Spleen (tissue), 11 donors: ENCODE measurements at regions not wholly inside any gene's neighbourhood (a gene's known extent, or its start where the extent isn't known, plus 50 kb on each side); places are given as distances from the start of the nearest gene placed in this dataset.

Experiments used
- DNase-seq: peaks from one replicate; pipeline ENCODE4 v3.0.0-alpha.2; 2020
- H3K27ac ChIP-seq, 8 donors: fragments of 200-600 bp; sonication (generic) in 7 of 8; 1 replicate in 4 of 8; 2 replicates in 4 of 8; pipeline versions ENCODE4 v1.5.0 to v1.8.0; 2016 to 2021; ENCODE audit warnings: inconsistent platforms in 4 of 8, mild to moderate bottlenecking in 4 of 8, moderate library complexity in 1 of 8
- H3K27me3 ChIP-seq, 7 donors: fragments of 200-600 bp; sonication (generic) in 6 of 7; replicated peaks in 1 of 7; 1 replicate in 4 of 7; 2 replicates in 3 of 7; pipeline versions ENCODE4 v1.5.0 to v1.8.0; 2016 to 2021; ENCODE audit warnings: inconsistent platforms in 3 of 7, mild to moderate bottlenecking in 1 of 7
- H3K36me3 ChIP-seq, 6 donors: fragments of 200-600 bp; sonication (generic) in 5 of 6; 1 replicate in 4 of 6; 2 replicates in 2 of 6; pipeline versions ENCODE4 v1.5.0 to v1.8.0; 2016 to 2021; ENCODE audit warnings: inconsistent platforms in 2 of 6
- H3K4me1 ChIP-seq, 6 donors: fragments of 200-600 bp; sonication (generic) in 5 of 6; 1 replicate in 3 of 6; 2 replicates in 3 of 6; pipeline versions ENCODE4 v1.5.0 to v1.8.0; 2016 to 2021; ENCODE audit warnings: inconsistent platforms in 3 of 6
- H3K4me3 ChIP-seq, 8 donors: fragments of 200-600 bp; sonication (generic) in 7 of 8; 1 replicate in 4 of 8; 2 replicates in 4 of 8; pipeline versions ENCODE4 v1.5.0 to v1.8.0; 2016 to 2021; ENCODE audit warnings: inconsistent platforms in 4 of 8, mild to moderate bottlenecking in 4 of 8, moderate library complexity in 2 of 8
- H3K9me3 ChIP-seq, 8 donors: fragments of 200-600 bp; sonication (generic) in 7 of 8; 1 replicate in 4 of 8; 2 replicates in 4 of 8; pipeline versions ENCODE4 v1.5.0 to v1.8.0; 2016 to 2021; ENCODE audit warnings: inconsistent platforms in 4 of 8
- CTCF ChIP-seq, 11 experiments: fragments of 200-600 bp in 7 of 11; fragments of 450-650 bp in 4 of 11; sonication (generic) in 4 of 11; IDR thresholded peaks in 8 of 11; conservative IDR thresholded peaks in 3 of 11; 1 replicate in 7 of 11; 2 replicates in 4 of 11; pipeline versions ENCODE4 v1.4.0 to v1.8.0; 2016 to 2021; ENCODE audit warnings: antibody characterized with exemption in 11 of 11, inconsistent platforms in 4 of 11, mild to moderate bottlenecking in 1 of 11
- POLR2A ChIP-seq, 3 donors: fragments of 450-650 bp; IDR thresholded peaks; one replicate each; pipeline ENCODE4 v1.5.1; 2017; ENCODE audit warnings: antibody characterized with exemption in 3 of 3, mild to moderate bottlenecking in 1 of 3
- POLR2AphosphoS5 ChIP-seq, 3 donors: sonication (generic); formaldehyde crosslinking; IDR thresholded peaks; one replicate each; pipeline ENCODE4 v1.5.1; 2017; ENCODE audit warnings: antibody characterized with exemption in 3 of 3
- WGBS, 5 donors: extraction: QIAGEN DNeasy Blood & Tissue Kit in 3 of 5; methylation state at CpG; one replicate each; pipeline versions ENCODE4 v1.1.5 to v1.1.7; 2013 to 2018; 5-methylcytosine and 5-hydroxymethylcytosine counted together
- intact Hi-C: fragments of 100-400 bp; cut with DNase I; formaldehyde crosslinking; loops from one replicate; pipeline ENCODE4 v1.15.0; 2023; ENCODE audit warnings: low total_unique reads
- donor health status: healthy with polysubstance abuse.
- donor health status: DM: no; HTN: no; CAD: no; lungs with moderate emphysema.
- donor health status: DM: no; HTN: no; CAD: no.
- donor health status: Bipolar disorder and iron deficiency.
- donor health status: healthy.
- donor health status: DM: no; HTN: no; CAD: no.
- donor health status: DM: yes; HTN: yes; CAD: no.

DNA sequence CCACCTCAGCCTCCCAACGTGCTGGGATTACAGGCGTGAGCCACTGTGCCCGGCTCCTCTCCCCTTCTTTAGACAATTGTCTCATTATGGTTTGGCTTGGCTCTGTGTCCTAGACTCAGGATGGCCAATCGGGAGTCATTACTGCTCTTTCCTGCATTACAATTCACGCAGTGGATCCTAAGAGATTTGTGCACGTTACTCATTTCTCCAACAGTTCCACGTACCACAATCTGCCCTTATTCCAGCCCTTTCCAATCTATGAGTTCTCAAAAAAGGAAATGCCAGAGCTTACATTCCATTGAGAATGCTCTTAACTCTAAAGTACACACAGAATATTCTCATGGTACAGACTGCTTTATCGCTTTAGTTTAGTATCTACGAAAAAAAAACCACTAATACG, 357.0 kb downstream of the GPATCH2 start:
- Histone ChIP-seq H3K9me3 (no peaks in the 10 kb centered on the region), H3K4me1 (no peaks in the 10 kb centered on the region), H3K27me3 (no peaks in the 10 kb centered on the region), H3K36me3 (no peaks in the 10 kb centered on the region), H3K4me3 (no peak overlapping the region), H3K27ac (no peak overlapping the region)
- intact Hi-C loops, result no loop called here
- WGBS, 5 donors, result 79 to 93% (median 85%) methylated on average over 10 of the region's 10 CpGs
- DNase-seq, result no peak
- TF ChIP-seq POLR2AphosphoS5 (IDR thresholded peaks at IDR 0.05) (no peak), CTCF (IDR thresholded peaks at IDR 0.05 in 8 of 11, conservative IDR thresholded peaks at IDR 0.05 in 3 of 11) (no peak), POLR2A (IDR thresholded peaks at IDR 0.05) (no peak)

GRCh38 chr1:217272385-217272784, 358.5 kb downstream of the GPATCH2 start:
- H3K27ac ChIP-seq, result no peak overlapping the region
- no peak for DNase-seq
- intact Hi-C loops, result no loop called here
- WGBS, 5 donors, result 60 to 88% (median 76%) methylated on average over 2 of the region's 2 CpGs
- H3K27me3 ChIP-seq, result no peaks in the 10 kb centered on the region
- H3K36me3 ChIP-seq, result no peaks in the 10 kb centered on the region
- no peaks in the 10 kb centered on the region for H3K4me1 ChIP-seq
- no peak overlapping the region for H3K4me3 ChIP-seq
- no peak for TF ChIP-seq POLR2A (IDR thresholded peaks at IDR 0.05)
- no peak for TF ChIP-seq POLR2AphosphoS5 (IDR thresholded peaks at IDR 0.05)
- no peak for TF ChIP-seq CTCF (IDR thresholded peaks at IDR 0.05 in 8 of 11, conservative IDR thresholded peaks at IDR 0.05 in 3 of 11)
- H3K9me3 ChIP-seq, result no peaks in the 10 kb centered on the region

DNA sequence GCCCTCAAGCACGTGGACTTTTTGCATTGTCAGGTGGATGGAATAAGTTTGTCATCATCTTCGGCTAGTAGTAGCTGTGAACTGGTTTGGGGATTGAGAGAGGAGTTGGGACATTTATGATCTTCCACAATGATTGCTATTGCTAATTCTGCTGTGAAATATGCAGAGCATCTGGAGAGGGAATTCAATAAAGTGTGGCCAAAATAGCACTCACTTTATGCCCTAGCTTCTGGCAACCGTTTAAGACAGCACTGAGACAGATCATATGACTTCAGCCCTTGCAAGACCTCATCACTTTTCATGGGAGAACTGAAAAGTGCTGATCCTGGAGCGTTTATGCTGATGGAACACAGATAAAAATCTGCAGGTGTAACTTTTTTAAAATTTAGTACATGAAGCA, 360.8 kb downstream of the GPATCH2 start:
- TF ChIP-seq CTCF (IDR thresholded peaks at IDR 0.05 in 8 of 11, conservative IDR thresholded peaks at IDR 0.05 in 3 of 11) (no peak), POLR2AphosphoS5 (IDR thresholded peaks at IDR 0.05) (no peak), POLR2A (IDR thresholded peaks at IDR 0.05) (no peak)
- H3K4me3 ChIP-seq, result no peak overlapping the region
- no peak for DNase-seq
- no peaks in the 10 kb centered on the region for H3K36me3 ChIP-seq
- no peak overlapping the region for H3K27ac ChIP-seq
- no peaks in the 10 kb centered on the region for H3K4me1 ChIP-seq
- H3K9me3 ChIP-seq, result no peaks in the 10 kb centered on the region
- intact Hi-C loops, result no loop called here
- 44 to 62% (median 50%) methylated on average over 4 of the region's 4 CpGs for whole genome bisulfite sequencing, 5 donors
- no peaks in the 10 kb centered on the region for H3K27me3 ChIP-seq

- intact Hi-C loops, result no loop called here
- Histone ChIP-seq H3K27ac (no peak overlapping the region), H3K4me3 (no peak overlapping the region), H3K36me3 (no peaks in the 10 kb centered on the region), H3K4me1 (no peaks in the 10 kb centered on the region), H3K27me3 (no peaks in the 10 kb centered on the region), H3K9me3 (no peaks in the 10 kb centered on the region)
- TF ChIP-seq POLR2AphosphoS5 (IDR thresholded peaks at IDR 0.05) (no peak), CTCF (IDR thresholded peaks at IDR 0.05 in 8 of 11, conservative IDR thresholded peaks at IDR 0.05 in 3 of 11) (no peak), POLR2A (IDR thresholded peaks at IDR 0.05) (no peak)
- 78 to 88% (median 85%) methylated on average over 5 of the region's 5 CpGs for WGBS, 5 donors
- no peak for DNase-seq
Measured at GRCh38 chr1:217268058-217268457, 362.8 kb downstream of the GPATCH2 start.
